Esophagus squamous epithelium (tissue), 4 donors: ENCODE measurements at regions not wholly inside any gene's neighbourhood (a gene's known extent, or its start where the extent isn't known, plus 50 kb on each side); places are given as distances from the start of the nearest gene placed in this dataset.

Source experiments
- POLR2A ChIP-seq, 4 donors: fragments of 450-650 bp; IDR thresholded peaks; one replicate each; pipeline ENCODE4 v1.6.1; 2017; ENCODE audit warnings: antibody characterized with exemption in 4 of 4, mild to moderate bottlenecking in 4 of 4, moderate library complexity in 3 of 4
- TF ChIP-seq, protein P1 (sequence below), 6 experiments: fragments of 450-650 bp in 4 of 6; fragments of 200-600 bp in 2 of 6; sonication (generic) in 2 of 6; IDR thresholded peaks; one replicate each; pipeline ENCODE4 v1.5.1; 2016 to 2019; ENCODE audit warnings: antibody characterized with exemption in 6 of 6, mild to moderate bottlenecking in 4 of 6, moderate library complexity in 4 of 6

DNA sequence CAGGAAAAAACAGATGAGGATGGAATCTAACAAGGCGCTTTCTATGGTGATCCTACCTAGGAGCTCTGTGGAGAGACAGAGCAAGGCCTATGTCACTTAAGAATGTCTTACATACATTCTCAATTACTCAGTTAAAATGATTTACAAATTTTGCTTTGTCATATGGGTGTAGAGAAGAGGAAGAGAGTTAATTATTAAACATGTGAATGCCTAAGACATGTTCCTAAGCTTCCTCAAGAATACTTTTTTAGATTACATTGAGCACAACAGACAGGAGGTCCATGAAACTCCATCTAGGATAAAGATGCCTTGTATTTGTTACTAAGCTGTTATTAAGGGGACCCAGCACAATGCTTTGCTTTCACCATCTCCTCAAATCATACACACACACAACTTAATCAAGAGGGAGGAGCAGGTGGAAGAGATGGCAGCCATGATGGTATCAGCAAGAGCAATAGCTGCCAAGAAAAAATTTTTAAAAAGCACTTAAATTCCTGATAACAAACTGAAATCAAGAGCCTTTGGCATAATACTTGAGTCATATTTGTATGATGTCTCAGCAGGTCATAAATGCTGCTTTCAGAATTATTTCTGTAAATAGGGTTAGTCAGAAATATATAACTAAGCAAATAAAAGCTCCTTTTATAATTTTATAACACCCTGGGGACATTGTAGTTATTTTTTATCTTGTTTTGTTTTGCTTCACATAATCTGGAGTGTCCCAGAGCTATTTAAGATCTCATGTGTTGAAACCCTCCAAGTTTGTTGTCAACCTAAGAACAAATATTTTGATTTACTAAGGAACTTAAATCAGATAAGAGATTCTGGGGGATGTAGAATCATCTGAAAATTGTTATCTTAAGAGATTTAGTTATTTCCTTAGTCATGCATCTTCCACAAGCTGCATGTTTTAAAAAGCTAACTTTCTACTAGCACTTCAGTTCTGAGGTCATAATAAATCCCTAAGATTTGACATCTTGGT, 70.0 kb upstream of the CD2AP start:
- no peak for TF ChIP-seq POLR2A (IDR thresholded peaks at IDR 0.05)
- TF ChIP-seq, protein P1, sequence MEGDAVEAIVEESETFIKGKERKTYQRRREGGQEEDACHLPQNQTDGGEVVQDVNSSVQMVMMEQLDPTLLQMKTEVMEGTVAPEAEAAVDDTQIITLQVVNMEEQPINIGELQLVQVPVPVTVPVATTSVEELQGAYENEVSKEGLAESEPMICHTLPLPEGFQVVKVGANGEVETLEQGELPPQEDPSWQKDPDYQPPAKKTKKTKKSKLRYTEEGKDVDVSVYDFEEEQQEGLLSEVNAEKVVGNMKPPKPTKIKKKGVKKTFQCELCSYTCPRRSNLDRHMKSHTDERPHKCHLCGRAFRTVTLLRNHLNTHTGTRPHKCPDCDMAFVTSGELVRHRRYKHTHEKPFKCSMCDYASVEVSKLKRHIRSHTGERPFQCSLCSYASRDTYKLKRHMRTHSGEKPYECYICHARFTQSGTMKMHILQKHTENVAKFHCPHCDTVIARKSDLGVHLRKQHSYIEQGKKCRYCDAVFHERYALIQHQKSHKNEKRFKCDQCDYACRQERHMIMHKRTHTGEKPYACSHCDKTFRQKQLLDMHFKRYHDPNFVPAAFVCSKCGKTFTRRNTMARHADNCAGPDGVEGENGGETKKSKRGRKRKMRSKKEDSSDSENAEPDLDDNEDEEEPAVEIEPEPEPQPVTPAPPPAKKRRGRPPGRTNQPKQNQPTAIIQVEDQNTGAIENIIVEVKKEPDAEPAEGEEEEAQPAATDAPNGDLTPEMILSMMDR (IDR thresholded peaks at IDR 0.05): no peak
